ENCODE measurements at regions not wholly inside any gene's neighbourhood (a gene's known extent, or its start where the extent isn't known, plus 50 kb on each side); places are given as distances from the start of the nearest gene placed in this dataset.

DNA sequence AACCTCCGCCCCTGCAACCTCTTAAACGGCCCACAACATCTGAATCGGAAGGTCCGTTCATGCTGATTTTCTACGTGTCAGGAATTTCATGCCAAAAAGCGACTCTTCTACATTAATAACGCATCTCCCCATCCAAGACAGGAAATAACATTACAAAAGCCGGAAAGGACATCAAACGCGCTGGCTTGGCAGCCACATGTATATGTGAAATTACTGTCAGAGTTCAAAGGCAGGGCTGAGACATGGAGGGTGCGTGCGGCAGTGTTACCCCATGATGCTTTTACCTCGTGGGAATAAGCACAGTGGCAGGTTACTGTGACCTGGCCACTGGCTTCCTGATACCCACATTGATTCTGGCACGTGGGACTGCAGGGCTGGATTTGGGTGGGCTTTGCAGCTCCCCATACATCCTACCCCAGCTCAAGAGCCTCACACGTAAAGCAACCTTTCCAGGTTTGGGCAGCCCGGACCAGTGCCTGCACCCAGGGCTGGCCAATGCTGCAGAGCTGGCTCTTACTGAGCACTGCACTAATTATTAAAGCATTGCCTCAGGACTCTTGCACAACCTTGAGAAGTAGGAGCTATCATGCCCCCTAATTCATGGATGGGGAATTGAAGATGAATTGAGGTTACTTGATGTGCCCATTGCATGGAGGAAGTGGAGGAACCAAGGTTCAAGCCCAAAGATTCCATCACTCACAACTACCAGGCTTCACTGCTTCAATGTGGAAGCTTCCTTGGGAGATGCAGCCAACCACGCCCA, 120.6 kb upstream of the FOXF1 start:
- Histone ChIP-seq H3K27ac (no peak overlapping the region), H3K4me1 (replicated peaks; ENCODE audit: insufficient read depth) (no peaks in the 10 kb centered on the region), H3K79me2 (ENCODE audit: low read depth) (no peaks in the 10 kb centered on the region), H3K36me3 (ENCODE audit: low read depth) (no peaks in the 10 kb centered on the region), H3K9me3 (ENCODE audit: insufficient read depth, low read depth) (no peaks in the 10 kb centered on the region), H2AFZ (no peak overlapping the region), H3F3A (ENCODE audit: insufficient read depth, low read depth) (no peaks in the 10 kb centered on the region), H3K4me3 (no peak overlapping the region), H3K9me2 (ENCODE audit: insufficient read depth) (no peaks in the 10 kb centered on the region), H4K20me1 (ENCODE audit: insufficient read depth) (no peaks in the 10 kb centered on the region), H3K27me3 (ENCODE audit: insufficient read depth, low read depth) (peaks cover 77% of the 10 kb centered on the region), H3K4me2 (no peak overlapping the region)
- no peak for TF ChIP-seq EZH2 (IDR thresholded peaks at IDR 0.05; ENCODE audit: low read depth)
- TF ChIP-seq, protein P1, sequence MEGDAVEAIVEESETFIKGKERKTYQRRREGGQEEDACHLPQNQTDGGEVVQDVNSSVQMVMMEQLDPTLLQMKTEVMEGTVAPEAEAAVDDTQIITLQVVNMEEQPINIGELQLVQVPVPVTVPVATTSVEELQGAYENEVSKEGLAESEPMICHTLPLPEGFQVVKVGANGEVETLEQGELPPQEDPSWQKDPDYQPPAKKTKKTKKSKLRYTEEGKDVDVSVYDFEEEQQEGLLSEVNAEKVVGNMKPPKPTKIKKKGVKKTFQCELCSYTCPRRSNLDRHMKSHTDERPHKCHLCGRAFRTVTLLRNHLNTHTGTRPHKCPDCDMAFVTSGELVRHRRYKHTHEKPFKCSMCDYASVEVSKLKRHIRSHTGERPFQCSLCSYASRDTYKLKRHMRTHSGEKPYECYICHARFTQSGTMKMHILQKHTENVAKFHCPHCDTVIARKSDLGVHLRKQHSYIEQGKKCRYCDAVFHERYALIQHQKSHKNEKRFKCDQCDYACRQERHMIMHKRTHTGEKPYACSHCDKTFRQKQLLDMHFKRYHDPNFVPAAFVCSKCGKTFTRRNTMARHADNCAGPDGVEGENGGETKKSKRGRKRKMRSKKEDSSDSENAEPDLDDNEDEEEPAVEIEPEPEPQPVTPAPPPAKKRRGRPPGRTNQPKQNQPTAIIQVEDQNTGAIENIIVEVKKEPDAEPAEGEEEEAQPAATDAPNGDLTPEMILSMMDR (conservative IDR thresholded peaks at IDR 0.05), result no peak
- BruUV-seq (replicated peaks), result no TSS peak
- ChIA-PET POLR2A (ENCODE audit: unreplicated experiment) (no interaction called here), CTCF (no interaction called here)
- intact Hi-C loops (cut with micrococcal nuclease; ENCODE audit: unreplicated experiment), result no loop called here
- no peak for DNase-seq

DNA sequence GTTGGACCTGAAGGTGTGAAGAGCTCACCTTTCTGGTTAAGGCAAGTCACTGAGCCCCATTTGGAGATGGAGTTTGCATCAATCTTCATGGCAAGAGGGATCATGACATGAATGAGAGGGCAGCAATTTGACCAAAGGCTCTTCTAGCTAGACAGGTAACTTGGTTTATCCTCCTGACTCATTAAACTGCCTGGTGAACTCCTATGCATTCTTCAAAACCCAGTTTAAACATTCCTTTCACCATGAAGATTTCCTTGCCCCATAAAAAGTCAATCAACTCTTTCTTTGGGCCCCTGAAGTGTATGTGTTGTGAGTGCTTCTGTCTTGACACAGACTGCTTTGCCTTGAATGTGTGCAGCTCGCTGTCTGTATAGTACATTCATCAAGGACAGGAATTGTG, 120.0 kb upstream of the FOXF1 start:
- Histone ChIP-seq H3K36me3 (ENCODE audit: low read depth) (no peaks in the 10 kb centered on the region), H3K4me2 (no peak overlapping the region), H3K9me2 (ENCODE audit: insufficient read depth) (no peaks in the 10 kb centered on the region), H3K4me1 (replicated peaks; ENCODE audit: insufficient read depth) (no peaks in the 10 kb centered on the region), H3K4me3 (no peak overlapping the region), H3K79me2 (ENCODE audit: low read depth) (no peaks in the 10 kb centered on the region), H3K9me3 (ENCODE audit: insufficient read depth, low read depth) (no peaks in the 10 kb centered on the region), H4K20me1 (ENCODE audit: insufficient read depth) (no peaks in the 10 kb centered on the region), H3K27me3 (ENCODE audit: insufficient read depth, low read depth) (peaks cover 71% of the 10 kb centered on the region), H3K27ac (no peak overlapping the region), H3F3A (ENCODE audit: insufficient read depth, low read depth) (no peaks in the 10 kb centered on the region), H2AFZ (no peak overlapping the region)
- ChIA-PET POLR2A (ENCODE audit: unreplicated experiment) (no interaction called here), CTCF (no interaction called here)
- no peak for TF ChIP-seq EZH2 (IDR thresholded peaks at IDR 0.05; ENCODE audit: low read depth)
- intact Hi-C loops (cut with micrococcal nuclease; ENCODE audit: unreplicated experiment), result no loop called here
- DNase-seq, result no peak
- BruUV-seq (replicated peaks), result no TSS peak

DNA sequence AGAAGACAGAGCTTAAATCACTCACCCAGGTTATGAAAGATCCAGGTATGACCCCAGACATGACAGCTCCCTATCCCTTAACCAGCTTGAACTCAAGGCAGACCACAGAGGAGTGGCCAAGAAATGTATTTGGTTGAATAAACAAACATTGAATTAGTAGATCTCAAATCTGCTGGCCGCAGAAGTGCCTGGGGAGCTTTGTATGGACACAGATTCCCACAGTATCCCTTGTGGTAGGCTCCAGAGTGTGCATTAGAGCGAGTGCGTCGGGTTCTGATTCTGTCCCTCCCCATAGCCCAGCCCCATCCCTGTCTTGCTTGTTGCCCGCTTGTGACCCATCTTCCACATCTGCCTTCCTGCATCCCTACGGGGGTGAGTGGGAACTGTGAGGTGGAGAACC, 118.8 kb upstream of the FOXF1 start:
- Histone ChIP-seq H3K4me1 (replicated peaks; ENCODE audit: insufficient read depth) (no peaks in the 10 kb centered on the region), H3K9me3 (ENCODE audit: insufficient read depth, low read depth) (no peaks in the 10 kb centered on the region), H3K27me3 (ENCODE audit: insufficient read depth, low read depth) (peaks cover 70% of the 10 kb centered on the region), H3K36me3 (ENCODE audit: low read depth) (no peaks in the 10 kb centered on the region), H3K9me2 (ENCODE audit: insufficient read depth) (no peaks in the 10 kb centered on the region), H3F3A (ENCODE audit: insufficient read depth, low read depth) (no peaks in the 10 kb centered on the region), H3K79me2 (ENCODE audit: low read depth) (no peaks in the 10 kb centered on the region), H3K4me3 (no peak overlapping the region), H3K27ac (no peak overlapping the region), H2AFZ (no peak overlapping the region), H4K20me1 (ENCODE audit: insufficient read depth) (no peaks in the 10 kb centered on the region), H3K4me2 (no peak overlapping the region)
- intact Hi-C loops (cut with micrococcal nuclease; ENCODE audit: unreplicated experiment), result no loop called here
- POLR2A ChIA-PET (ENCODE audit: unreplicated experiment), result no interaction called here
- BruUV-seq (replicated peaks), result no TSS peak
- CTCF ChIA-PET, result no interaction called here
- no peak for TF ChIP-seq EZH2 (IDR thresholded peaks at IDR 0.05; ENCODE audit: low read depth)
- TF ChIP-seq, protein P1 (conservative IDR thresholded peaks at IDR 0.05), result no peak
- no peak for DNase-seq

DNA sequence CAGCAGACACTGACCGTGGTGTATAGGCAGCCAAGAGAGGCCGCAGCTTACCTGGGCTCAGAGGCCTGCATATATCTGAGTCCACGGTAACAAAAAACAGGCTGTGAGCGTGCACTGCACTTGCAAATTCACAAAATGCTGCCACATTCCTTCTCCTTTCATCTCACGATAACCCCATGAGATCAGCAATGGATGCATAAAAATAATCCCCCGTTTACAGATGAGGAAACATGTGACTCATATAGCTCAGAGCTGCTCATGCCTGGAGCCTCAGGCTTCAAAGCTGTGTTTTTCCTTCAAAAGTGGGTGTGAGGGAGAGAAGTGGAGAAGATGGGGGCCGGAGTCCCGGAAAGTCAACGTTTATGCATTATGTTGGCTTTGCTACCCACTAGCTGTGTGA, 118.3 kb upstream of the FOXF1 start:
- Histone ChIP-seq H4K20me1 (ENCODE audit: insufficient read depth) (no peaks in the 10 kb centered on the region), H3K4me2 (no peak overlapping the region), H3K27me3 (ENCODE audit: insufficient read depth, low read depth) (peaks cover 70% of the 10 kb centered on the region), H3K4me3 (no peak overlapping the region), H3K27ac (no peak overlapping the region), H3K36me3 (ENCODE audit: low read depth) (no peaks in the 10 kb centered on the region), H3K4me1 (replicated peaks; ENCODE audit: insufficient read depth) (no peaks in the 10 kb centered on the region), H2AFZ (no peak overlapping the region), H3K9me3 (ENCODE audit: insufficient read depth, low read depth) (no peaks in the 10 kb centered on the region), H3K79me2 (ENCODE audit: low read depth) (no peaks in the 10 kb centered on the region), H3F3A (ENCODE audit: insufficient read depth, low read depth) (no peaks in the 10 kb centered on the region), H3K9me2 (ENCODE audit: insufficient read depth) (no peaks in the 10 kb centered on the region)
- ChIA-PET CTCF (no interaction called here), POLR2A (ENCODE audit: unreplicated experiment) (no interaction called here)
- BruUV-seq (replicated peaks), result no TSS peak
- no peak for DNase-seq
- intact Hi-C loops (cut with micrococcal nuclease; ENCODE audit: unreplicated experiment), result no loop called here
- no peak for TF ChIP-seq EZH2 (IDR thresholded peaks at IDR 0.05; ENCODE audit: low read depth)
- TF ChIP-seq, protein P1 (conservative IDR thresholded peaks at IDR 0.05), result no peak

All from PC-9 (cell line).